GM23248 (cell line): ENCODE measurements at regions not wholly inside any gene's neighbourhood (a gene's known extent, or its start where the extent isn't known, plus 50 kb on each side); places are given as distances from the start of the nearest gene placed in this dataset.

Experiments used
- DNase-seq: peaks from one replicate; pipeline ENCODE4 v3.0.0-alpha.2; 2015
- H2AFZ ChIP-seq: fragments of 200-600 bp; sonication (generic); 2 replicates; pipeline ENCODE4 v1.6.1; 2016; ENCODE audit warnings: antibody characterized with exemption
- H3F3A ChIP-seq: fragments of 200-600 bp; sonication (generic); 2 replicates; pipeline ENCODE4 v1.6.1; 2016; ENCODE audit warnings: mild to moderate bottlenecking, antibody characterized with exemption, mixed run types; ENCODE audit not compliant: insufficient read depth
- H3K27ac ChIP-seq: fragments of 200-600 bp; sonication (generic); 2 replicates; pipeline ENCODE4 v1.5.1; 2016; ENCODE audit warnings: mild to moderate bottlenecking
- H3K27me3 ChIP-seq: fragments of 200-600 bp; sonication (generic); replicated peaks from 2 replicates; pipeline ENCODE4 v1.6.1; 2016; ENCODE audit warnings: mild to moderate bottlenecking; ENCODE audit not compliant: insufficient read depth
- H3K36me3 ChIP-seq: fragments of 200-600 bp; sonication (generic); 2 replicates; pipeline ENCODE4 v1.6.1; 2016; ENCODE audit warnings: low read depth, mild to moderate bottlenecking
- H3K4me1 ChIP-seq: fragments of 200-600 bp; sonication (generic); 2 replicates; pipeline ENCODE4 v1.6.1; 2016; ENCODE audit warnings: mild to moderate bottlenecking; ENCODE audit not compliant: insufficient read depth
- H3K4me2 ChIP-seq: fragments of 200-600 bp; sonication (generic); one replicate; pipeline ENCODE4 v1.6.1; 2016; ENCODE audit warnings: mild to moderate bottlenecking; ENCODE audit not compliant: unreplicated experiment
- H3K4me3 ChIP-seq: fragments of 200-600 bp; sonication (generic); 2 replicates; pipeline ENCODE4 v1.5.1; 2016; ENCODE audit warnings: mild to moderate bottlenecking
- H3K79me2 ChIP-seq: fragments of 200-600 bp; sonication (generic); 2 replicates; pipeline ENCODE4 v1.6.1; 2016; ENCODE audit warnings: mild to moderate bottlenecking; ENCODE audit not compliant: insufficient read depth
- H3K9ac ChIP-seq: fragments of 200-600 bp; sonication (generic); 2 replicates; pipeline ENCODE4 v1.6.1; 2016; ENCODE audit warnings: mild to moderate bottlenecking
- H3K9me2 ChIP-seq: fragments of 200-600 bp; sonication (generic); 2 replicates; pipeline ENCODE4 v1.6.1; 2016; ENCODE audit warnings: mixed run types, mild to moderate bottlenecking, moderate library complexity; ENCODE audit not compliant: insufficient read depth
- H3K9me3 ChIP-seq: fragments of 200-600 bp; sonication (generic); one replicate; pipeline ENCODE4 v1.6.1; 2017; ENCODE audit warnings: low read depth
- H4K20me1 ChIP-seq: fragments of 200-600 bp; sonication (generic); 2 replicates; pipeline ENCODE4 v1.6.0; 2016; ENCODE audit not compliant: insufficient read depth
- EZH2 ChIP-seq: fragments of 200-600 bp; sonication (generic); IDR thresholded peaks from 2 replicates; pipeline ENCODE4 v1.6.1; 2018; ENCODE audit warnings: antibody characterized with exemption, mild to moderate bottlenecking; ENCODE audit not compliant: insufficient read depth, poor library complexity, severe bottlenecking
- EZH2phosphoT487 ChIP-seq: fragments of 200-600 bp; sonication (generic); IDR thresholded peaks from 2 replicates; pipeline ENCODE4 v1.6.1; 2018; ENCODE audit warnings: antibody characterized with exemption, moderate library complexity, mild to moderate bottlenecking, low read depth; ENCODE audit not compliant: insufficient read depth
- WGBS, 2 experiments: methylation state at CpG; one replicate each; pipeline ENCODE4 v1.1.6; 2015 to 2017; ENCODE audit warnings: low lambda C conversion rate in 2 of 2, low coverage in 1 of 2; ENCODE audit errors: missing lambda C conversion rate in 2 of 2; 5-methylcytosine and 5-hydroxymethylcytosine counted together
- in situ Hi-C: fragments of 300-500 bp; cut with MboI; formaldehyde crosslinking; loops from 2 replicates; pipeline ENCODE4 v1.15.0; 2020

- in situ Hi-C loops, result no loop called here
- peaks cover 10% of the 10 kb centered on the region for H3F3A ChIP-seq
- H3K4me2 ChIP-seq, result peak overlapping the region; percentile 11
- H3K4me1 ChIP-seq, result peaks cover 8% of the 10 kb centered on the region; the same call in 1 of the 2 replicates
- 42 to 53% methylated on average over 3 of the region's 3 CpGs for WGBS, 2 experiments
- peaks cover 10% of the 10 kb centered on the region for H3K27me3 ChIP-seq
- peaks cover 2% of the 10 kb centered on the region for H3K9me3 ChIP-seq
- H4K20me1 ChIP-seq, result no peaks in the 10 kb centered on the region
- H3K79me2 ChIP-seq, result no peaks in the 10 kb centered on the region
- H3K27ac ChIP-seq, result peak overlapping the region; percentile 23
- H3K9ac ChIP-seq, result no peak overlapping the region
- H3K36me3 ChIP-seq, result no peaks in the 10 kb centered on the region
- peak overlapping the region; percentile 36; the same call in 1 of the 2 replicates for H2AFZ ChIP-seq
- H3K4me3 ChIP-seq, result no peak overlapping the region
- H3K9me2 ChIP-seq, result no peaks in the 10 kb centered on the region
- peak; percentile 82 for DNase-seq
- TF ChIP-seq EZH2phosphoT487, result no peak
- TF ChIP-seq EZH2, result no peak
Observed at GRCh38 chr10:89861584-89862301, 160.4 kb downstream of the KIF20B start.

DNA sequence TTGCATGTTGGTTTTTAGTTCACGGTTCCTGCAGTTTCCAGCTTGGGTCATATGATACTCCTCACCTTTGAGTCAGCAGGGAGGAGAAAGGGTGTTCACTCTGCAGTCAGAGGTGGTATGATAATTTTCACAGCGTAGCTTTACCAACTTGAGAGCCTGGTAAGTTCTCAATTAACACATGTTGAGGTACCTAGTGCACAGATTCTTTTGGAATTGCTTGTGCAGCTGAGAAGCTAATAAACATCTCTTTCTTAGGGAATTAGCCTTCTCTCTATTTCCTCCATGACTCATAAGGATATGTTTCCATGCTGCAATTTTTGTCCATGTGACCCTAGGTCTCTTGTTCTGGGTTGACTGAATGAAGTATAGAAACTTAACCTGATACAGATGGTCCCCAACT lies 166.6 kb downstream of the KIF20B start:
- no peaks in the 10 kb centered on the region for H3K79me2 ChIP-seq
- no peak overlapping the region for H2AFZ ChIP-seq
- 23 to 32% methylated on average over 2 of the region's 2 CpGs for WGBS, 2 experiments
- TF ChIP-seq EZH2phosphoT487, result no peak
- no peak for TF ChIP-seq EZH2
- H3K27ac ChIP-seq, result no peak overlapping the region
- no peaks in the 10 kb centered on the region for H3K4me1 ChIP-seq
- H3K36me3 ChIP-seq, result no peaks in the 10 kb centered on the region
- no peak for DNase-seq
- no peaks in the 10 kb centered on the region for H3K9me3 ChIP-seq
- H3K27me3 ChIP-seq, result peaks cover 10% of the 10 kb centered on the region
- H3K9ac ChIP-seq, result no peak overlapping the region
- no peaks in the 10 kb centered on the region for H4K20me1 ChIP-seq
- no peaks in the 10 kb centered on the region for H3K9me2 ChIP-seq
- no peak overlapping the region for H3K4me2 ChIP-seq
- H3K4me3 ChIP-seq, result no peak overlapping the region
- in situ Hi-C loops, result no loop called here
- no peaks in the 10 kb centered on the region for H3F3A ChIP-seq

- no peak for DNase-seq
- Histone ChIP-seq H3K4me2 (no peak overlapping the region), H3K9me3 (no peaks in the 10 kb centered on the region)
Observed at GRCh38 chr10:89869180-89869579, 167.8 kb downstream of the KIF20B start.

GRCh38 chr10:89869592-89870156 lies 168.3 kb downstream of the KIF20B start:
- Histone ChIP-seq H3K9me2 (no peaks in the 10 kb centered on the region), H3K9ac (no peak overlapping the region), H3K4me2 (no peak overlapping the region), H3K36me3 (no peaks in the 10 kb centered on the region), H3K4me3 (no peak overlapping the region), H4K20me1 (no peaks in the 10 kb centered on the region), H3F3A (no peaks in the 10 kb centered on the region), H2AFZ (no peak overlapping the region), H3K27ac (no peak overlapping the region), H3K9me3 (no peaks in the 10 kb centered on the region), H3K4me1 (no peaks in the 10 kb centered on the region), H3K79me2 (no peaks in the 10 kb centered on the region), H3K27me3 (peaks cover 5% of the 10 kb centered on the region)
- TF ChIP-seq EZH2 (no peak), EZH2phosphoT487 (no peak)
- in situ Hi-C loops, result no loop called here
- 0 to 4% methylated on average over 2 of the region's 2 CpGs for WGBS, 2 experiments
- DNase-seq, result no peak

More at GRCh38 chr10:89869180-89869579, 167.8 kb downstream of the KIF20B start:
- Histone ChIP-seq H3K79me2 (no peaks in the 10 kb centered on the region), H3K36me3 (no peaks in the 10 kb centered on the region), H3K27me3 (peaks cover 10% of the 10 kb centered on the region), H3K4me3 (no peak overlapping the region), H3K9me2 (no peaks in the 10 kb centered on the region), H3K27ac (no peak overlapping the region), H3K4me1 (no peaks in the 10 kb centered on the region), H3K9ac (no peak overlapping the region), H2AFZ (no peak overlapping the region), H4K20me1 (no peaks in the 10 kb centered on the region), H3F3A (no peaks in the 10 kb centered on the region)
- TF ChIP-seq EZH2, result no peak
- no peak for TF ChIP-seq EZH2phosphoT487
- in situ Hi-C loops, result no loop called here
- 0% methylated on average over 2 of the region's 2 CpGs for WGBS, 2 experiments
